Sigmoid colon (tissue), 6 donors: ENCODE measurements at regions not wholly inside any gene's neighbourhood (a gene's known extent, or its start where the extent isn't known, plus 50 kb on each side); places are given as distances from the start of the nearest gene placed in this dataset.
"Not testable (repeated sequence)": the region's sequence is repeated elsewhere in the genome, so short reads cannot be mapped to it uniquely, and the experiment has no call there.

Experiments used
- DNase-seq: peaks from one replicate; pipeline ENCODE4 v3.0.0-alpha.2; 2019
- H3K27ac ChIP-seq, 4 donors: fragments of 200-600 bp; sonication (generic); one replicate each; pipeline ENCODE4 v1.5.1; 2016 to 2019; ENCODE audit warnings: mild to moderate bottlenecking in 1 of 4
- H3K27me3 ChIP-seq, 3 donors: fragments of 200-600 bp; sonication (generic); one replicate each; pipeline ENCODE4 v1.5.1; 2019; ENCODE audit warnings: mild to moderate bottlenecking in 1 of 3
- H3K36me3 ChIP-seq, 4 donors: fragments of 200-600 bp; sonication (generic); one replicate each; pipeline ENCODE4 v1.5.1; 2016 to 2019
- H3K4me1 ChIP-seq, 4 donors: fragments of 200-600 bp; sonication (generic); one replicate each; pipeline ENCODE4 v1.5.1; 2017 to 2019
- H3K4me3 ChIP-seq, 4 donors: fragments of 200-600 bp; sonication (generic); one replicate each; pipeline ENCODE4 v1.5.1; 2017 to 2019; ENCODE audit warnings: mild to moderate bottlenecking in 2 of 4, moderate library complexity in 1 of 4
- H3K9me3 ChIP-seq, 4 donors: fragments of 200-600 bp in 3 of 4; sonication (generic) in 3 of 4; one replicate each; pipeline versions ENCODE4 v1.5.1 to v1.6.1; 2013 to 2019
- CTCF ChIP-seq, 4 experiments: fragments of 450-650 bp in 3 of 4; fragments of 200-600 bp in 1 of 4; IDR thresholded peaks; one replicate each; pipeline ENCODE4 v1.5.1; 2016 to 2019; ENCODE audit warnings: antibody characterized with exemption in 4 of 4, mild to moderate bottlenecking in 3 of 4, moderate library complexity in 2 of 4
- POLR2A ChIP-seq, 2 donors: fragments of 450-650 bp; IDR thresholded peaks; one replicate each; pipeline ENCODE4 v1.6.1; 2016; ENCODE audit warnings: antibody characterized with exemption in 2 of 2, mild to moderate bottlenecking in 2 of 2, moderate library complexity in 2 of 2
- POLR2AphosphoS5 ChIP-seq, 4 donors: sonication (generic); formaldehyde crosslinking; IDR thresholded peaks; one replicate each; pipeline ENCODE4 v1.6.1; 2017; ENCODE audit warnings: antibody characterized with exemption in 4 of 4
- WGBS, 2 donors: extraction: QIAGEN DNeasy Blood & Tissue Kit; methylation state at CpG; one replicate each; pipeline ENCODE4 v1.1.7; 2013; 5-methylcytosine and 5-hydroxymethylcytosine counted together
- intact Hi-C: fragments of 100-400 bp; cut with DNase I; formaldehyde crosslinking; loops from one replicate; pipeline ENCODE4 v1.15.1; 2023
- donor health status: healthy with polysubstance abuse.
- donor health status: healthy.

- H3K4me1 ChIP-seq, H3K27me3 ChIP-seq, intact Hi-C loops, H3K36me3 ChIP-seq, DNase-seq, H3K9me3 ChIP-seq, H3K4me3 ChIP-seq, H3K27ac ChIP-seq: not testable (repeated sequence)
- WGBS, 2 donors, result 90 to 91% methylated on average over 6 of the region's 6 CpGs
These were observed 99.5 kb upstream of the GPR39 start for GRCh38 chr2:132317026-132317680.

GRCh38 chr2:132318481-132318880 lies 98.1 kb upstream of the GPR39 start:
- DNase-seq, H3K27me3 ChIP-seq, intact Hi-C loops, H3K36me3 ChIP-seq, H3K4me1 ChIP-seq, H3K27ac ChIP-seq, H3K9me3 ChIP-seq, H3K4me3 ChIP-seq: not testable (repeated sequence)
- 88 to 89% methylated on average over 4 of the region's 4 CpGs for WGBS, 2 donors

GRCh38 chr2:132324005-132324404 lies 92.6 kb upstream of the GPR39 start:
- intact Hi-C loops, H3K4me3 ChIP-seq, H3K4me1 ChIP-seq, H3K27ac ChIP-seq, H3K27me3 ChIP-seq, H3K9me3 ChIP-seq, H3K36me3 ChIP-seq, DNase-seq: not testable (repeated sequence)
- WGBS, 2 donors, result 35 to 65% methylated on average over 1 of the region's 1 CpG

- DNase-seq, H3K36me3 ChIP-seq, H3K27ac ChIP-seq, H3K9me3 ChIP-seq, H3K4me3 ChIP-seq, H3K27me3 ChIP-seq, intact Hi-C loops, H3K4me1 ChIP-seq: not testable (repeated sequence)
- 78 to 81% methylated on average over 28 of the region's 28 CpGs for WGBS, 2 donors
These were observed 84.1 kb upstream of the GPR39 start for GRCh38 chr2:132332345-132333033.

- intact Hi-C loops, H3K36me3 ChIP-seq, H3K27me3 ChIP-seq, DNase-seq, H3K9me3 ChIP-seq, H3K27ac ChIP-seq, H3K4me3 ChIP-seq: not testable (repeated sequence)
- peaks cover 0 to 10% (median 0%) of the 10 kb centered on the region in 4 donors for H3K4me1 ChIP-seq
- 89 to 91% methylated on average over 11 to 12 of the region's 13 CpGs for WGBS, 2 donors
These were observed 79.5 kb upstream of the GPR39 start for GRCh38 chr2:132337135-132337534.

GRCh38 chr2:132337844-132338243 lies 78.8 kb upstream of the GPR39 start:
- WGBS, 2 donors, result 54 to 72% methylated on average over 3 to 4 of the region's 5 CpGs
- peaks cover 0 to 12% (median 0%) of the 10 kb centered on the region in 4 donors for H3K4me1 ChIP-seq
- intact Hi-C loops, H3K36me3 ChIP-seq, H3K9me3 ChIP-seq, H3K4me3 ChIP-seq, H3K27ac ChIP-seq, DNase-seq, H3K27me3 ChIP-seq: not testable (repeated sequence)

- H3K4me3 ChIP-seq, result peak overlapping the region; percentile 26 to 53 (median 42)
- H3K27ac ChIP-seq, result peak overlapping the region; percentile 72 to 84 (median 74)
These were observed 69.4 kb upstream of the GPR39 start for GRCh38 chr2:132347041-132347780.

GRCh38 chr2:132349092-132349687 lies 67.4 kb upstream of the GPR39 start:
- H3K4me3 ChIP-seq, H3K27me3 ChIP-seq, H3K27ac ChIP-seq, intact Hi-C loops, H3K4me1 ChIP-seq, H3K36me3 ChIP-seq, H3K9me3 ChIP-seq: not testable (repeated sequence)
- TF ChIP-seq CTCF (IDR thresholded peaks at IDR 0.05), result peak; percentile 17 to 71 (median 66)
- 17 to 25% methylated on average over 8 of the region's 8 CpGs for WGBS, 2 donors
- peak; percentile 63 for DNase-seq

More at GRCh38 chr2:132347041-132347780, 69.4 kb upstream of the GPR39 start:
- DNase-seq, result peak; percentile 91
- H3K9me3 ChIP-seq, H3K4me1 ChIP-seq, H3K36me3 ChIP-seq, intact Hi-C loops, H3K27me3 ChIP-seq: not testable (repeated sequence)
- peak in 3 of 4 donors; percentile 44 to 81 (median 74) for TF ChIP-seq POLR2AphosphoS5 (IDR thresholded peaks at IDR 0.05)
- TF ChIP-seq POLR2A (IDR thresholded peaks at IDR 0.05), result peak; percentile 24 to 27
- WGBS, 2 donors, result 6 to 21% methylated on average over 34 of the region's 34 CpGs

- H3K27me3 ChIP-seq, DNase-seq, H3K36me3 ChIP-seq, H3K9me3 ChIP-seq, H3K4me1 ChIP-seq, intact Hi-C loops, H3K4me3 ChIP-seq: not testable (repeated sequence)
- WGBS, 2 donors, result 43 to 56% methylated on average over 4 of the region's 4 CpGs
- H3K27ac ChIP-seq, result peak overlapping the region in 1 of 4 donors; percentile 64
These were observed 64.9 kb upstream of the GPR39 start for GRCh38 chr2:132351668-132352067.
